OCI-LY1 (cell line): ENCODE measurements at regions not wholly inside any gene's neighbourhood (a gene's known extent, or its start where the extent isn't known, plus 50 kb on each side); places are given as distances from the start of the nearest gene placed in this dataset.

Source experiments
- EZH2 ChIP-seq: fragments of 200-600 bp; sonication (generic), shearing (Covaris generic); IDR thresholded peaks from 2 replicates; pipeline ENCODE4 v1.8.0; 2017; ENCODE audit warnings: borderline replicate concordance, mixed run types, mild to moderate bottlenecking, antibody characterized with exemption, low read length, moderate library complexity, mixed read lengths
- TF ChIP-seq, protein P1 (sequence below): fragments of 200-600 bp; sonication (generic), shearing (Covaris generic); IDR thresholded peaks from 2 replicates; pipeline ENCODE4 v1.5.1; 2017; ENCODE audit warnings: mild to moderate bottlenecking, antibody characterized with exemption, low read length, moderate library complexity, mixed read lengths

DNA sequence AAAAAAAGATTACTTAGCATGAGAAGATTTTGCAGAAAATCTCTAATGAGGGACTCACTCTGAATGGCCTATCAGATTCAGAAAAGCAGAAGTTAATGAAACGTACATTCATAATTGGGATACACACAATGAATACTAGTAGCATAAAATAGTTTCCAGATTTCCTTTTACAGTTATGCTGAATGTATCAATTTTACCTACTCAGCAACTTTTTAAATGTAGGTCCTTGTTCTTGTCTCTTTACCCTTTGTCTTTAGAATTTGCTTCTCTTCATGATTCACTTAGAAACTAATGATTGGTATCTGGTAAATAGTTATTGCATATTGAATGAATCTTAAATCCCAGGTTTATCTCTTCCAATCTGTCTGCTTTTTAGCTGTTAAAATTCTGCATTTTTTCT lies 458.8 kb downstream of the DSC3 start:
- TF ChIP-seq, protein P1, sequence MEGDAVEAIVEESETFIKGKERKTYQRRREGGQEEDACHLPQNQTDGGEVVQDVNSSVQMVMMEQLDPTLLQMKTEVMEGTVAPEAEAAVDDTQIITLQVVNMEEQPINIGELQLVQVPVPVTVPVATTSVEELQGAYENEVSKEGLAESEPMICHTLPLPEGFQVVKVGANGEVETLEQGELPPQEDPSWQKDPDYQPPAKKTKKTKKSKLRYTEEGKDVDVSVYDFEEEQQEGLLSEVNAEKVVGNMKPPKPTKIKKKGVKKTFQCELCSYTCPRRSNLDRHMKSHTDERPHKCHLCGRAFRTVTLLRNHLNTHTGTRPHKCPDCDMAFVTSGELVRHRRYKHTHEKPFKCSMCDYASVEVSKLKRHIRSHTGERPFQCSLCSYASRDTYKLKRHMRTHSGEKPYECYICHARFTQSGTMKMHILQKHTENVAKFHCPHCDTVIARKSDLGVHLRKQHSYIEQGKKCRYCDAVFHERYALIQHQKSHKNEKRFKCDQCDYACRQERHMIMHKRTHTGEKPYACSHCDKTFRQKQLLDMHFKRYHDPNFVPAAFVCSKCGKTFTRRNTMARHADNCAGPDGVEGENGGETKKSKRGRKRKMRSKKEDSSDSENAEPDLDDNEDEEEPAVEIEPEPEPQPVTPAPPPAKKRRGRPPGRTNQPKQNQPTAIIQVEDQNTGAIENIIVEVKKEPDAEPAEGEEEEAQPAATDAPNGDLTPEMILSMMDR = no peak
- no peak for TF ChIP-seq EZH2
